NCI-H748 treated with DMSO at 0.1 percent for 48 hours (cell line): ENCODE measurements at regions not wholly inside any gene's neighbourhood (a gene's known extent, or its start where the extent isn't known, plus 50 kb on each side); places are given as distances from the start of the nearest gene placed in this dataset.

Source experiments
- DNase-seq: peaks from one replicate; lab custom pipeline; 2025; lab: John Stamatoyannopoulos, UW

GRCh38 chr17:77001487-77001886, 133.3 kb downstream of the MGAT5B start:
- DNase-seq, result no peak

GRCh38 chr17:77002103-77003045, 134.2 kb downstream of the MGAT5B start:
- DNase-seq, result no peak

- no peak for DNase-seq
Measured at GRCh38 chr17:77003699-77004098, 135.5 kb downstream of the MGAT5B start.

GRCh38 chr17:77006971-77007649, 133.7 kb upstream of the SEC14L1 start:
- no peak for DNase-seq

GRCh38 chr17:77009877-77010276, 130.9 kb upstream of the SEC14L1 start:
- DNase-seq, result no peak

- no peak for DNase-seq
Measured at GRCh38 chr17:77010667-77011066, 130.1 kb upstream of the SEC14L1 start.

- peak; percentile 18 for DNase-seq
Measured at GRCh38 chr17:77011173-77012011, 129.4 kb upstream of the SEC14L1 start.

- DNase-seq, result no peak
Measured at GRCh38 chr17:77018504-77018903, 122.3 kb upstream of the SEC14L1 start.

GRCh38 chr17:77019893-77020379, 120.8 kb upstream of the SEC14L1 start:
- no peak for DNase-seq

- no peak for DNase-seq
Measured at GRCh38 chr17:77020973-77021372, 119.8 kb upstream of the SEC14L1 start.

- DNase-seq, result no peak
Measured at GRCh38 chr17:77022766-77023165, 118.0 kb upstream of the SEC14L1 start.

GRCh38 chr17:77025781-77026180, 115.0 kb upstream of the SEC14L1 start:
- no peak for DNase-seq

- DNase-seq, result no peak
Measured at GRCh38 chr17:77027271-77027889, 113.4 kb upstream of the SEC14L1 start.

- DNase-seq, result no peak
Measured at GRCh38 chr17:77028900-77029299, 111.9 kb upstream of the SEC14L1 start.

- DNase-seq, result no peak
Measured at GRCh38 chr17:77032929-77033328, 107.8 kb upstream of the SEC14L1 start.

- no peak for DNase-seq
Measured at GRCh38 chr17:77033892-77034404, 106.8 kb upstream of the SEC14L1 start.

GRCh38 chr17:77034677-77035424, 105.9 kb upstream of the SEC14L1 start:
- no peak for DNase-seq

GRCh38 chr17:77035526-77035925, 105.2 kb upstream of the SEC14L1 start:
- no peak for DNase-seq

- DNase-seq, result no peak
Measured at GRCh38 chr17:77036136-77036840, 104.5 kb upstream of the SEC14L1 start.

GRCh38 chr17:77036841-77037381, 103.9 kb upstream of the SEC14L1 start:
- DNase-seq, result no peak
